Liver (tissue), 7 donors: ENCODE measurements at regions not wholly inside any gene's neighbourhood (a gene's known extent, or its start where the extent isn't known, plus 50 kb on each side); places are given as distances from the start of the nearest gene placed in this dataset.
"Not testable (repeated sequence)": the region's sequence is repeated elsewhere in the genome, so short reads cannot be mapped to it uniquely, and the experiment has no call there.

Experiments used
- DNase-seq: peaks from one replicate; pipeline ENCODE4 v3.0.0-alpha.2; 2017; ENCODE audit warnings: low spot score
- H3K27ac ChIP-seq, 2 donors: one replicate each; pipeline ENCODE4 v1.7.0; 2013; ENCODE audit warnings: inconsistent platforms in 2 of 2, low read length in 2 of 2, control low read depth in 1 of 2, low read depth in 1 of 2, mild to moderate bottlenecking in 1 of 2
- H3K27me3 ChIP-seq, 4 donors: one replicate each; pipeline versions ENCODE4 v1.6.1 to v1.7.0; 2013; ENCODE audit warnings: low read length in 3 of 4, inconsistent platforms in 1 of 4, mild to moderate bottlenecking in 1 of 4, moderate library complexity in 1 of 4; ENCODE audit not compliant: control insufficient read depth in 4 of 4, insufficient read depth in 4 of 4
- H3K36me3 ChIP-seq, 4 donors: one replicate each; pipeline versions ENCODE4 v1.6.1 to v1.7.0; 2013; ENCODE audit warnings: low read length in 3 of 4, mild to moderate bottlenecking in 3 of 4, low read depth in 1 of 4, moderate library complexity in 1 of 4; ENCODE audit not compliant: control insufficient read depth in 4 of 4, insufficient read depth in 3 of 4
- H3K4me1 ChIP-seq, 4 donors: one replicate each; pipeline versions ENCODE4 v1.6.1 to v1.7.0; 2013; ENCODE audit warnings: low read length in 3 of 4, mild to moderate bottlenecking in 3 of 4, moderate library complexity in 1 of 4; ENCODE audit not compliant: control insufficient read depth in 4 of 4, insufficient read depth in 4 of 4
- H3K4me3 ChIP-seq, 3 donors: one replicate each; pipeline versions ENCODE4 v1.6.1 to v1.7.0; 2013; ENCODE audit warnings: low read length in 3 of 3, control low read depth in 1 of 3, low read depth in 1 of 3, mild to moderate bottlenecking in 1 of 3
- H3K9ac ChIP-seq, 2 donors: one replicate each; pipeline ENCODE4 v1.7.0; 2013; ENCODE audit warnings: low read length in 2 of 2, mild to moderate bottlenecking in 2 of 2, moderate library complexity in 2 of 2, control low read depth in 1 of 2, low read depth in 1 of 2
- H3K9me3 ChIP-seq, 4 donors: one replicate each; pipeline versions ENCODE4 v1.6.1 to v1.7.0; 2013; ENCODE audit warnings: low read length in 3 of 4; ENCODE audit not compliant: control insufficient read depth in 4 of 4
- ATF3 ChIP-seq: IDR thresholded peaks from 2 replicates; pipeline ENCODE4 v1.6.1; 2016; ENCODE audit warnings: antibody characterized with exemption
- FOXA1 ChIP-seq: IDR thresholded peaks from 2 replicates; pipeline ENCODE4 v1.6.1; 2016; ENCODE audit warnings: antibody characterized with exemption
- FOXA2 ChIP-seq: IDR thresholded peaks from 2 replicates; pipeline ENCODE4 v1.6.1; 2016; ENCODE audit warnings: antibody characterized with exemption
- GABPA ChIP-seq, 2 donors: IDR thresholded peaks in 1 of 2; conservative IDR thresholded peaks in 1 of 2; 2 replicates each; pipeline ENCODE4 v1.6.1; 2016; ENCODE audit warnings: antibody characterized with exemption in 2 of 2, mild to moderate bottlenecking in 1 of 2, moderate library complexity in 1 of 2
- NR2F2 ChIP-seq: IDR thresholded peaks from 2 replicates; pipeline ENCODE4 v1.6.1; 2016; ENCODE audit warnings: antibody characterized with exemption
- RAD21 ChIP-seq, 2 donors: IDR thresholded peaks; 2 replicates each; pipeline ENCODE4 v1.6.1; 2016; ENCODE audit warnings: antibody characterized with exemption in 2 of 2, mild to moderate bottlenecking in 2 of 2
- REST ChIP-seq: IDR thresholded peaks from 2 replicates; pipeline ENCODE4 v1.6.1; 2016; ENCODE audit warnings: antibody characterized with exemption, mild to moderate bottlenecking
- RXRA ChIP-seq, 2 donors: IDR thresholded peaks; 2 replicates each; pipeline ENCODE4 v1.6.1; 2017 to 2018; ENCODE audit warnings: antibody characterized with exemption in 2 of 2, mild to moderate bottlenecking in 1 of 2
- YY1 ChIP-seq: IDR thresholded peaks from 2 replicates; pipeline ENCODE4 v1.6.1; 2016; ENCODE audit warnings: antibody characterized with exemption, mild to moderate bottlenecking
- ZBTB33 ChIP-seq: IDR thresholded peaks from 2 replicates; pipeline ENCODE4 v1.6.1; 2016; ENCODE audit warnings: antibody characterized with exemption
- WGBS: extraction: QIAGEN DNeasy Blood & Tissue Kit; methylation state at CpG from one replicate; pipeline ENCODE4 v1.1.7; 2013; 5-methylcytosine and 5-hydroxymethylcytosine counted together
- donor health status: healthy.
- donor health status: healthy.
- donor health status: healthy.
- donor health status: healthy.

DNA sequence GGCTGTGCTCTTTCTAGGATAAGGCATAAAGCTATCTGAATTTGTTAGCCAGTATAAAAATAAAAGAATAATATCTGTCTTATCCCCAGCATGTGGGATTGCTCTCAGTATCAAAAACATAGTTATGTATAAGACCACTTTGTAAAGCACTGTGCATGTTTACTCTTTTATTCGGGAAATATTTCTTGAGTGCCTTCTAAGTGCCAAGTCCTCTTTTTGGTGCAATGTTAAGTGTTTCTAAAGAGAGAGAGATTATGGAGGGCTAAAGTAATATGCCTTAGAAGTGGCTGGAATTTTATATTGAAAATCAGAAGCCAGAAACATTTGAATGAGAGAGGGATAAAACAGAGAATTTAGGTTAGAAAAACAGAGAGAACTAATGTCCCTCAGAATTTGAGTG, 212.0 kb downstream of the ALG10B start:
- Histone ChIP-seq H3K9me3 (no peaks in the 10 kb centered on the region), H3K36me3 (no peaks in the 10 kb centered on the region), H3K4me3 (no peak overlapping the region), H3K9ac (no peak overlapping the region), H3K27ac (no peak overlapping the region), H3K4me1 (no peaks in the 10 kb centered on the region), H3K27me3 (no peaks in the 10 kb centered on the region)
- TF ChIP-seq RAD21 (IDR thresholded peaks at IDR 0.05) = no peak
- no peak for TF ChIP-seq REST
- no peak for DNase-seq
- 80% methylated on average over 1 of the region's 1 CpG for WGBS

DNA sequence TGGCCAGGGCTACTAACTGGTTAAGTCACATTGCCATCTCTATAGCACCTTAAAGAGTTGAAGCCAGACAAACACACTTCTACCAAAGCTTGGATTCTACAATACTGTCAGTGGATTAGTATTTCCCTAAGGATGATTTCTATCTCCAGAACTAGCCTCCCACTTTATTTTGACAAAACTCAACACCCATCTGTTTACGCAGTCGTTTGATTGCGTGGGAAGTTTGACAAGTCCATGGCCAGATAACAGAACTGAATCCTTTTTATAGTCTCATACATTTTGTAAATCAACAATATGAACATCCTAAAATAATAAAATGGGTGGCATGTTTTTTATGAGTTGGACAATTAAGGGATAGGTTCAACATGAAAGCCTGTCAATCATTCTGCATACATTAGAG, 212.7 kb downstream of the ALG10B start:
- not testable (repeated sequence) for H3K27ac ChIP-seq, H3K9me3 ChIP-seq, DNase-seq, H3K4me1 ChIP-seq, H3K9ac ChIP-seq, H3K27me3 ChIP-seq, H3K4me3 ChIP-seq, H3K36me3 ChIP-seq
- 86% methylated on average over 3 of the region's 3 CpGs for WGBS

GRCh38 chr12:38538319-38538718, 221.7 kb downstream of the ALG10B start:
- Histone ChIP-seq H3K9ac (no peak overlapping the region), H3K4me1 (no peaks in the 10 kb centered on the region), H3K27ac (no peak overlapping the region), H3K36me3 (no peaks in the 10 kb centered on the region), H3K4me3 (no peak overlapping the region), H3K27me3 (no peaks in the 10 kb centered on the region), H3K9me3 (no peaks in the 10 kb centered on the region)
- TF ChIP-seq REST (no peak), RXRA (IDR thresholded peaks at IDR 0.05) (no peak)
- DNase-seq = no peak
- WGBS = 55% methylated on average over 4 of the region's 4 CpGs

DNA sequence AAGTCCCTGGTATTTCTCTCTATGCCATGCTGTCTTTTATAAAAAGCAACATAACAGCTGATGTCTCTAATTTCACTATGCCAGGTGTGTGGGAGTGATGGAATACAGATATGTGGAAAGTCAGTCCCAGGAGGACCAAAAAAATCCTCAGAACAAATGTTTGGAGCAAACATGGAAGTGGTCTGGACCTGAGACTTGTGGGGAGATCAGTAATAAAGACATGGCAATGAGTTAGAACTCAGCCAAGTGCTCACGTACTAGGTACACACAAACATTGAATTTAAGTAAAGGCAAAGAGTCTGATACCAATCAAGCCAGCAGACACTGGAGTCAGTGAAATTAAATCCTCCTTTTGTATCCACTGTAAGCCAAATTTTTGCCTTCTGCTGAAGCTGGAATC, 223.6 kb downstream of the ALG10B start:
- DNase-seq = no peak
- H3K9ac ChIP-seq = no peak overlapping the region
- no peak overlapping the region for H3K27ac ChIP-seq
- no peaks in the 10 kb centered on the region for H3K4me1 ChIP-seq
- H3K9me3 ChIP-seq = no peaks in the 10 kb centered on the region
- 55% methylated on average over 1 of the region's 1 CpG for WGBS
- no peaks in the 10 kb centered on the region for H3K36me3 ChIP-seq
- no peak overlapping the region for H3K4me3 ChIP-seq
- no peaks in the 10 kb centered on the region for H3K27me3 ChIP-seq
- no peak for TF ChIP-seq FOXA2
- TF ChIP-seq NR2F2 = no peak
- TF ChIP-seq YY1 = no peak
- no peak for TF ChIP-seq FOXA1
- TF ChIP-seq ZBTB33 = no peak
- TF ChIP-seq REST = no peak
- no peak for TF ChIP-seq RXRA (IDR thresholded peaks at IDR 0.05)
- no peak for TF ChIP-seq ATF3
- TF ChIP-seq GABPA (IDR thresholded peaks at IDR 0.05 in 1 of 2, conservative IDR thresholded peaks at IDR 0.05 in 1 of 2) = no peak
